HepG2 (cell line): ENCODE measurements at regions not wholly inside any gene's neighbourhood (a gene's known extent, or its start where the extent isn't known, plus 50 kb on each side); places are given as distances from the start of the nearest gene placed in this dataset.

Experiments
- ATAC-seq: fragments of 200-7000 bp; cut with Tn5 transposase; 3 replicates; pipeline ENCODE4 v1.9.1; 2020; ENCODE audit warnings: mild to moderate bottlenecking, moderate library complexity
- BruUV-seq: library from RNA; stranded (reverse); fragments of 400-500 nt; replicated peaks from 2 replicates; lab custom pipeline; 2021; lab: Mats Ljungman, UMichigan
- CTCF ChIA-PET: fragments of 300-600 bp; formaldehyde crosslinking; extraction: SDS; loops from one replicate; lab custom pipeline; 2021; ENCODE audit warnings: low total read pairs, inconsistent platforms, low intra/inter-chr PET ratio; lab: Yijun Ruan, JAX
- POLR2A ChIA-PET: fragments of 350-600 bp; sonication (Branson Sonifier 250); formaldehyde crosslinking; loops from one replicate; lab custom pipeline; 2020; ENCODE audit warnings: antibody characterized with exemption, inconsistent platforms; lab: Yijun Ruan, JAX
- DNase-seq: peaks from one replicate; pipeline ENCODE4 v3.0.0-alpha.2; 2015; ENCODE audit warnings: low spot score
- FAIRE-seq: peaks from 3 replicates; lab custom pipeline; 2011; peaks lifted over from hg19 to GRCh38; lab: Jason Lieb, UNC
- H2AFZ ChIP-seq: one replicate; pipeline ENCODE4 v1.6.1; 2011; ENCODE audit warnings: low read length, inconsistent platforms
- H3K27ac ChIP-seq: fragments of 300-600 bp; 3 replicates; pipeline ENCODE4 v1.8.0; 2011; ENCODE audit warnings: mixed run types, mild to moderate bottlenecking, mixed read lengths, low read length, inconsistent platforms; ENCODE audit not compliant: insufficient read depth; ENCODE audit errors: extremely low read length
- H3K27me3 ChIP-seq, 2 experiments: fragments of 200-600 bp in 1 of 2; 2 replicates in 1 of 2; 3 replicates in 1 of 2; pipeline versions ENCODE4 v1.6.0 to v1.8.0; 2011; ENCODE audit warnings: low read length in 2 of 2, mild to moderate bottlenecking in 2 of 2, moderate library complexity in 2 of 2, inconsistent platforms in 1 of 2; ENCODE audit not compliant: insufficient read depth in 2 of 2, control insufficient read depth in 1 of 2
- H3K36me3 ChIP-seq, 2 experiments: fragments of 200-600 bp in 1 of 2; replicated peaks in 1 of 2; 2 replicates in 1 of 2; 3 replicates in 1 of 2; pipeline versions ENCODE4 v1.5.1 to v1.8.0; 2011; ENCODE audit warnings: low read length in 2 of 2, inconsistent platforms in 1 of 2; ENCODE audit not compliant: insufficient read depth in 2 of 2, control insufficient read depth in 1 of 2
- H3K4me1 ChIP-seq: 2 replicates; pipeline ENCODE4 v1.5.1; 2012; ENCODE audit warnings: low read length, inconsistent platforms; ENCODE audit not compliant: insufficient read depth
- H3K4me2 ChIP-seq: 2 replicates; pipeline ENCODE4 v1.6.0; 2011; ENCODE audit warnings: low read depth, low read length, inconsistent platforms
- H3K4me3 ChIP-seq, 3 experiments: fragments of 200-600 bp in 1 of 3; sonication (generic), shearing (Covaris generic) in 1 of 3; replicated peaks in 1 of 3; 2 replicates each; pipeline ENCODE4 v1.5.1; 2011 to 2016; ENCODE audit warnings: low read length in 3 of 3, inconsistent platforms in 2 of 3, low read depth in 2 of 3, mild to moderate bottlenecking in 2 of 3, control low read depth in 1 of 3, mixed read lengths in 1 of 3; ENCODE audit not compliant: insufficient read depth in 1 of 3
- H3K79me2 ChIP-seq: one replicate; pipeline ENCODE4 v1.6.1; 2011; ENCODE audit warnings: low read length, inconsistent platforms; ENCODE audit not compliant: insufficient read depth
- H3K9ac ChIP-seq: 2 replicates; pipeline ENCODE4 v1.6.0; 2011; ENCODE audit warnings: mild to moderate bottlenecking, low read depth, low read length, inconsistent platforms; ENCODE audit not compliant: insufficient read depth
- H3K9me3 ChIP-seq: 2 replicates; pipeline ENCODE4 v1.5.1; 2012; ENCODE audit warnings: mild to moderate bottlenecking, low read length
- H4K20me1 ChIP-seq: 2 replicates; pipeline ENCODE4 v1.6.0; 2011; ENCODE audit warnings: inconsistent platforms, mild to moderate bottlenecking, low read length, moderate library complexity; ENCODE audit not compliant: insufficient read depth
- ARID5B ChIP-seq: IDR thresholded peaks from 2 replicates; pipeline ENCODE4 v1.4.0; 2020; ENCODE audit warnings: mild to moderate bottlenecking, missing genetic modification reagents
- CCAR2 ChIP-seq: fragments of 200-400 bp; formaldehyde crosslinking; optimal IDR thresholded peaks from 2 replicates; pipeline ENCODE3; 2018; ENCODE audit warnings: low read depth, mild to moderate bottlenecking, low read length, moderate library complexity
- DNMT1 ChIP-seq: sonication (generic); formaldehyde crosslinking; IDR thresholded peaks from 2 replicates; pipeline ENCODE4 v1.5.1; 2020; ENCODE audit warnings: mild to moderate bottlenecking, missing genetic modification reagents
- ELF4 ChIP-seq: sonication (generic); formaldehyde crosslinking; IDR thresholded peaks from 2 replicates; pipeline ENCODE4 v1.5.0; 2020; ENCODE audit warnings: missing genetic modification reagents, mild to moderate bottlenecking, moderate library complexity, borderline replicate concordance
- FOXA1 ChIP-seq, 2 experiments: fragments of 450-650 bp in 1 of 2; sonication (generic) in 1 of 2; formaldehyde crosslinking in 1 of 2; IDR thresholded peaks; 2 replicates each; pipeline versions ENCODE4 v1.4.0 to v1.6.1; 2016 to 2020; ENCODE audit warnings: missing genetic modification reagents in 1 of 2
- FOXP1 ChIP-seq, 2 experiments: fragments of 450-650 bp in 1 of 2; IDR thresholded peaks; 2 replicates each; pipeline ENCODE4 v1.6.1; 2017 to 2018; ENCODE audit warnings: antibody characterized with exemption in 1 of 2
- GABPB1 ChIP-seq: IDR thresholded peaks from 2 replicates; pipeline ENCODE4 v1.6.1; 2016; ENCODE audit warnings: mild to moderate bottlenecking, missing genetic modification reagents, moderate library complexity, missing compliant biosample characterization
- KAT2B ChIP-seq: fragments of 150-350 bp; IDR thresholded peaks from 2 replicates; pipeline ENCODE4 v1.6.1; 2014; ENCODE audit warnings: low read depth, low read length, borderline replicate concordance
- MTA1 ChIP-seq: sonication (generic); formaldehyde crosslinking; IDR thresholded peaks from 2 replicates; pipeline ENCODE4 v1.4.0; 2020; ENCODE audit warnings: missing genetic modification reagents, mild to moderate bottlenecking, borderline replicate concordance
- SMARCE1 ChIP-seq: fragments of 450-650 bp; IDR thresholded peaks from 2 replicates; pipeline ENCODE4 v1.6.1; 2017; ENCODE audit warnings: borderline replicate concordance
- TRIM22 ChIP-seq: fragments of 450-650 bp; IDR thresholded peaks from 2 replicates; pipeline ENCODE4 v1.6.1; 2017
- WIZ ChIP-seq: sonication (generic); formaldehyde crosslinking; IDR thresholded peaks from 2 replicates; pipeline ENCODE4 v1.5.1; 2020; ENCODE audit warnings: mild to moderate bottlenecking, missing genetic modification reagents
- WGBS: methylation state at CpG from one replicate; pipeline ENCODE4 v1.1.6; 2017; ENCODE audit warnings: low lambda C conversion rate; 5-methylcytosine and 5-hydroxymethylcytosine counted together
- in situ Hi-C: cut with HindIII; loops from 2 replicates; pipeline ENCODE4 v1.10.0; 2017; ENCODE audit warnings: low pct_unique_long_range_greater_than_20kb; ENCODE audit not compliant: extremely low pct_ligation_motif_present
- intact Hi-C: fragments of 100-400 bp; cut with micrococcal nuclease; formaldehyde crosslinking; loops from one replicate; pipeline ENCODE4 v1.10.0; 2022; ENCODE audit not compliant: unreplicated experiment

- no peaks in the 10 kb centered on the region for H4K20me1 ChIP-seq
- intact Hi-C loops = no loop called here
These were observed 204.9 kb downstream of the AXIN2 start for GRCh38 chr17:65356536-65356935.

More at GRCh38 chr17:65356536-65356935, 204.9 kb downstream of the AXIN2 start:
- in situ Hi-C loops = no loop called here
- H3K4me2 ChIP-seq = no peak overlapping the region
- no peaks in the 10 kb centered on the region for H3K36me3 ChIP-seq
- peaks cover 3 to 24% of the 10 kb centered on the region in 2 experiments for H3K27me3 ChIP-seq
- BruUV-seq = no TSS peak
- H3K27ac ChIP-seq = no peak overlapping the region
- H3K4me3 ChIP-seq = no peak overlapping the region
- H3K9me3 ChIP-seq = no peaks in the 10 kb centered on the region
- ChIA-PET CTCF (no interaction called here), POLR2A (no interaction called here)
- no peaks in the 10 kb centered on the region for H3K79me2 ChIP-seq
- no peak for DNase-seq
- no peak overlapping the region for H2AFZ ChIP-seq
- ATAC-seq = no peak
- H3K4me1 ChIP-seq = no peaks in the 10 kb centered on the region
- TF ChIP-seq GABPB1 (CRISPR knock-in tag) (no peak), SMARCE1 (no peak), ELF4 (CRISPR knock-in tag) (no peak), KAT2B (no peak), FOXP1 (IDR thresholded peaks at IDR 0.05) (no peak), FOXP1 (CRISPR knock-in tag; IDR thresholded peaks at IDR 0.05) (no peak), MTA1 (CRISPR knock-in tag) (no peak), DNMT1 (CRISPR knock-in tag) (no peak), CCAR2 (no peak), TRIM22 (no peak), FOXA1 (IDR thresholded peaks at IDR 0.05) (no peak), FOXA1 (CRISPR knock-in tag; IDR thresholded peaks at IDR 0.05) (no peak), WIZ (CRISPR knock-in tag) (no peak), ARID5B (CRISPR knock-in tag) (no peak)
- 0% methylated on average over 4 of the region's 5 CpGs for WGBS
- H3K9ac ChIP-seq = no peak overlapping the region
- no peak for FAIRE-seq
